Stimulated activated CD8-positive, alpha-beta memory T cell treated with anti-CD3 and anti-CD28 coated beads, Interleukin-12 subunit alpha, Interleukin-12 subunit beta, amount 100 ng/mL, for 4 hours (primary cell): ENCODE measurements at regions not wholly inside any gene's neighbourhood (a gene's known extent, or its start where the extent isn't known, plus 50 kb on each side); places are given as distances from the start of the nearest gene placed in this dataset.
"Not testable (repeated sequence)": the region's sequence is repeated elsewhere in the genome, so short reads cannot be mapped to it uniquely, and the experiment has no call there.

ENCODE experiments used
- DNase-seq: peaks from one replicate; pipeline ENCODE4 v3.0.0-alpha.2; 2020; ENCODE audit warnings: low read depth

GRCh38 chr2:207409517-207409916 is 120.2 kb upstream of the CREB1 start:
- DNase-seq, result no peak

- DNase-seq, result no peak
These were observed 116.9 kb upstream of the CREB1 start for GRCh38 chr2:207412787-207413310.

GRCh38 chr2:207413376-207413907 is 116.3 kb upstream of the CREB1 start:
- DNase-seq, result no peak

GRCh38 chr2:207416111-207416510 is 113.7 kb upstream of the CREB1 start:
- no peak for DNase-seq

GRCh38 chr2:207416900-207417299 is 112.9 kb upstream of the CREB1 start:
- DNase-seq, result no peak

GRCh38 chr2:207417301-207417718 is 112.5 kb upstream of the CREB1 start:
- DNase-seq, result no peak

- DNase-seq, result no peak
These were observed 111.3 kb upstream of the CREB1 start for GRCh38 chr2:207418419-207418818.

GRCh38 chr2:207419331-207419730 is 110.4 kb upstream of the CREB1 start:
- no peak for DNase-seq

- DNase-seq, result no peak
These were observed 108.1 kb upstream of the CREB1 start for GRCh38 chr2:207421671-207422070.

- no peak for DNase-seq
These were observed 107.4 kb upstream of the CREB1 start for GRCh38 chr2:207422380-207422779.

- DNase-seq, result peak; percentile 10
These were observed 105.9 kb upstream of the CREB1 start for GRCh38 chr2:207423886-207424285.

- no peak for DNase-seq
These were observed 101.8 kb upstream of the CREB1 start for GRCh38 chr2:207427986-207428385.

GRCh38 chr2:207428573-207428972 is 101.2 kb upstream of the CREB1 start:
- DNase-seq, result no peak

- DNase-seq, result no peak
These were observed 97.3 kb upstream of the CREB1 start for GRCh38 chr2:207432453-207432852.

- no peak for DNase-seq
These were observed 95.5 kb upstream of the CREB1 start for GRCh38 chr2:207434306-207434705.

- no peak for DNase-seq
These were observed 94.8 kb upstream of the CREB1 start for GRCh38 chr2:207434899-207435465.

GRCh38 chr2:207437136-207437523 is 92.6 kb upstream of the CREB1 start:
- no peak for DNase-seq

- DNase-seq, result no peak
These were observed 92.1 kb upstream of the CREB1 start for GRCh38 chr2:207437524-207438143.

- DNase-seq, result no peak
These were observed 91.2 kb upstream of the CREB1 start for GRCh38 chr2:207438414-207439126.

- DNase-seq, result not testable (repeated sequence)
These were observed 89.9 kb upstream of the CREB1 start for GRCh38 chr2:207439881-207440280.

- DNase-seq, result no peak
These were observed 85.0 kb upstream of the CREB1 start for GRCh38 chr2:207444756-207445155.

GRCh38 chr2:207446653-207447052 is 83.1 kb upstream of the CREB1 start:
- no peak for DNase-seq

GRCh38 chr2:207448006-207448405 is 81.8 kb upstream of the CREB1 start:
- DNase-seq, result no peak
